GM12878 (cell line): ENCODE measurements at regions not wholly inside any gene's neighbourhood (a gene's known extent, or its start where the extent isn't known, plus 50 kb on each side); places are given as distances from the start of the nearest gene placed in this dataset.

Experiments
- ATAC-seq: fragments of 200-7000 bp; cut with Tn5 transposase; 3 replicates; pipeline ENCODE4 v1.9.1; 2020; ENCODE audit warnings: mild to moderate bottlenecking, moderate library complexity
- BruUV-seq: library from RNA; stranded (reverse); fragments of 400-500 nt; replicated peaks from 2 replicates; lab custom pipeline; 2021; lab: Mats Ljungman, UMichigan
- CTCF ChIA-PET: fragments of 300-600 bp; sonication (Branson Sonifier 250); formaldehyde crosslinking; extraction: SDS; loops from one replicate; lab custom pipeline; 2021; ENCODE audit warnings: inconsistent platforms; lab: Yijun Ruan, JAX
- POLR2A ChIA-PET: fragments of 350-600 bp; formaldehyde crosslinking; extraction: SDS; loops from one replicate; lab custom pipeline; 2021; ENCODE audit warnings: inconsistent platforms; lab: Charles Lee
- RAD21 ChIA-PET: fragments of 300-600 bp; sonication (Branson Sonifier 250); formaldehyde crosslinking; loops from one replicate; lab custom pipeline; 2023; ENCODE audit warnings: antibody characterized with exemption; ENCODE audit not compliant: unreplicated experiment; lab: Charles Lee
- SMC1A ChIA-PET: fragments of 300-600 bp; sonication (Branson Sonifier 250); formaldehyde crosslinking; loops from one replicate; lab custom pipeline; 2023; ENCODE audit not compliant: unreplicated experiment, uncharacterized antibody; lab: Charles Lee
- DNase-seq: peaks from one replicate; pipeline ENCODE4 v3.0.0-alpha.2; 2011; ENCODE audit warnings: low read depth, low spot score
- FAIRE-seq: peaks from 3 replicates; lab custom pipeline; 2011; peaks lifted over from hg19 to GRCh38; lab: Jason Lieb, UNC
- H2AFZ ChIP-seq: 2 replicates; pipeline ENCODE4 v1.6.0; 2011; ENCODE audit warnings: low read depth, low read length, control low read depth; ENCODE audit not compliant: control insufficient read depth
- H3K27ac ChIP-seq: 2 replicates; pipeline ENCODE4 v1.5.1; 2011; ENCODE audit warnings: control low read depth; ENCODE audit not compliant: control insufficient read depth, insufficient read depth
- H3K27me3 ChIP-seq, 2 experiments: replicated peaks in 1 of 2; 2 replicates each; pipeline versions ENCODE4 v1.6.0 to v1.6.1; 2011; ENCODE audit warnings: low read length in 1 of 2; ENCODE audit not compliant: control insufficient read depth in 2 of 2, insufficient read depth in 2 of 2
- H3K36me3 ChIP-seq, 2 experiments: 2 replicates each; pipeline ENCODE4 v1.5.1; 2011; ENCODE audit warnings: low read length in 1 of 2; ENCODE audit not compliant: control insufficient read depth in 2 of 2, insufficient read depth in 2 of 2
- H3K4me1 ChIP-seq: 2 replicates; pipeline ENCODE4 v1.6.1; 2011; ENCODE audit warnings: mild to moderate bottlenecking, low read length, moderate library complexity, mixed read lengths; ENCODE audit not compliant: control insufficient read depth, insufficient read depth
- H3K4me2 ChIP-seq: 2 replicates; pipeline ENCODE4 v1.6.0; 2011; ENCODE audit warnings: control low read depth; ENCODE audit not compliant: control insufficient read depth, insufficient read depth
- H3K4me3 ChIP-seq: fragments of 200-600 bp; sonication (generic); 2 replicates; pipeline ENCODE4 v1.5.1; 2016
- H3K79me2 ChIP-seq: 2 replicates; pipeline ENCODE4 v1.6.0; 2011; ENCODE audit warnings: low read length; ENCODE audit not compliant: control insufficient read depth, insufficient read depth
- H3K9ac ChIP-seq: 2 replicates; pipeline ENCODE4 v1.8.0; 2011; ENCODE audit warnings: low read length, control low read depth, mixed read lengths; ENCODE audit not compliant: control insufficient read depth, insufficient read depth
- H3K9me3 ChIP-seq: replicated peaks from 3 replicates; pipeline ENCODE4 v1.5.1; 2011; ENCODE audit warnings: mild to moderate bottlenecking, low read length; ENCODE audit not compliant: control insufficient read depth, insufficient read depth
- H4K20me1 ChIP-seq: 2 replicates; pipeline ENCODE4 v1.6.0; 2011; ENCODE audit not compliant: control insufficient read depth, insufficient read depth
- ASH2L ChIP-seq: fragments of 300-600, 200-600 bp; sonication (generic); IDR thresholded peaks from 2 replicates; pipeline ENCODE4 v1.6.1; 2017; ENCODE audit warnings: low read depth, mild to moderate bottlenecking, borderline replicate concordance
- CHD1 ChIP-seq: IDR thresholded peaks from 2 replicates; pipeline ENCODE4 v1.6.1; 2012; ENCODE audit warnings: low read depth, low read length, improper control_type of control experiment
- MAX ChIP-seq: IDR thresholded peaks from 2 replicates; pipeline ENCODE4 v1.6.1; 2012; ENCODE audit warnings: low read depth, low read length, improper control_type of control experiment
- MEF2B ChIP-seq: fragments of 450-650 bp; IDR thresholded peaks from 2 replicates; pipeline ENCODE4 v1.6.1; 2018; ENCODE audit warnings: mild to moderate bottlenecking, moderate library complexity; ENCODE audit not compliant: partially characterized antibody, poor library complexity, severe bottlenecking
- MYB ChIP-seq: fragments of 150-350 bp; IDR thresholded peaks from 2 replicates; pipeline ENCODE4 v1.6.1; 2014; ENCODE audit warnings: mild to moderate bottlenecking, low read depth, low read length, borderline replicate concordance
- NR2C2 ChIP-seq: IDR thresholded peaks from 2 replicates; pipeline ENCODE4 v1.6.1; 2011; ENCODE audit warnings: borderline replicate concordance, low read depth; ENCODE audit not compliant: control insufficient read depth, insufficient read length
- NR2F1 ChIP-seq: fragments of 450-650 bp; conservative IDR thresholded peaks from 2 replicates; pipeline ENCODE4 v1.6.1; 2017; ENCODE audit warnings: mild to moderate bottlenecking
- RELB ChIP-seq: fragments of 450-650 bp; IDR thresholded peaks from 2 replicates; pipeline ENCODE4 v1.6.1; 2017; ENCODE audit warnings: low read depth, mild to moderate bottlenecking, moderate library complexity
- SIX5 ChIP-seq: IDR thresholded peaks from 2 replicates; pipeline ENCODE4 v1.6.1; 2011; ENCODE audit warnings: mild to moderate bottlenecking, low read depth, low read length, moderate library complexity; ENCODE audit not compliant: severe bottlenecking
- ZBTB11 ChIP-seq: fragments of 450-650 bp; formaldehyde crosslinking; IDR thresholded peaks from 2 replicates; pipeline ENCODE4 v1.5.0; 2022; ENCODE audit warnings: mild to moderate bottlenecking, missing genetic modification characterization
- ZNF24 ChIP-seq: fragments of 450-650 bp; IDR thresholded peaks from 2 replicates; pipeline ENCODE4 v1.6.1; 2017; ENCODE audit warnings: antibody characterized with exemption, mild to moderate bottlenecking
- WGBS: methylation state at CpG from one replicate; pipeline ENCODE4 v1.1.6; 2016; ENCODE audit warnings: low lambda C conversion rate; ENCODE audit not compliant: insufficient replicate concordance, insufficient coverage; ENCODE audit errors: missing lambda C conversion rate; 5-methylcytosine and 5-hydroxymethylcytosine counted together
- in situ Hi-C: fragments of 300-500 bp; cut with MboI; formaldehyde crosslinking; loops from 9 replicates; pipeline ENCODE4 v1.14.3; 2018; ENCODE audit warnings: mixed read lengths
- intact Hi-C: fragments of 100-400 bp; cut with micrococcal nuclease; formaldehyde crosslinking; loops from one replicate; pipeline ENCODE4 v1.14.2; 2022; ENCODE audit not compliant: unreplicated experiment
- TF ChIP-seq, protein P1 (sequence below): fragments of 450-650 bp; IDR thresholded peaks from 2 replicates; pipeline ENCODE4 v1.6.1; 2017; ENCODE audit warnings: mild to moderate bottlenecking, moderate library complexity
- TF ChIP-seq, protein P2 (sequence below): fragments of 450-650 bp; IDR thresholded peaks from 2 replicates; pipeline ENCODE4 v1.6.1; 2014; ENCODE audit warnings: mild to moderate bottlenecking

- Histone ChIP-seq H3K9me3 (no peaks in the 10 kb centered on the region), H3K4me2 (no peak overlapping the region), H4K20me1 (no peaks in the 10 kb centered on the region), H3K27me3 (no peaks in the 10 kb centered on the region), H3K36me3 (no peaks in the 10 kb centered on the region), H3K4me1 (no peaks in the 10 kb centered on the region), H3K79me2 (no peaks in the 10 kb centered on the region), H2AFZ (no peak overlapping the region), H3K9ac (no peak overlapping the region), H3K27ac (no peak overlapping the region), H3K4me3 (no peak overlapping the region)
- ChIA-PET RAD21 (no interaction called here), POLR2A (no interaction called here), CTCF (no interaction called here), SMC1A (no interaction called here)
- intact Hi-C loops: no loop called here
- TF ChIP-seq MEF2B (no peak), RELB (no peak), NR2F1 (no peak), ZBTB11 (CRISPR knock-in tag) (no peak), MYB (no peak), ASH2L (no peak), MAX (no peak), SIX5 (no peak), ZNF24 (no peak), CHD1 (no peak), NR2C2 (no peak)
- TF ChIP-seq, protein P1, sequence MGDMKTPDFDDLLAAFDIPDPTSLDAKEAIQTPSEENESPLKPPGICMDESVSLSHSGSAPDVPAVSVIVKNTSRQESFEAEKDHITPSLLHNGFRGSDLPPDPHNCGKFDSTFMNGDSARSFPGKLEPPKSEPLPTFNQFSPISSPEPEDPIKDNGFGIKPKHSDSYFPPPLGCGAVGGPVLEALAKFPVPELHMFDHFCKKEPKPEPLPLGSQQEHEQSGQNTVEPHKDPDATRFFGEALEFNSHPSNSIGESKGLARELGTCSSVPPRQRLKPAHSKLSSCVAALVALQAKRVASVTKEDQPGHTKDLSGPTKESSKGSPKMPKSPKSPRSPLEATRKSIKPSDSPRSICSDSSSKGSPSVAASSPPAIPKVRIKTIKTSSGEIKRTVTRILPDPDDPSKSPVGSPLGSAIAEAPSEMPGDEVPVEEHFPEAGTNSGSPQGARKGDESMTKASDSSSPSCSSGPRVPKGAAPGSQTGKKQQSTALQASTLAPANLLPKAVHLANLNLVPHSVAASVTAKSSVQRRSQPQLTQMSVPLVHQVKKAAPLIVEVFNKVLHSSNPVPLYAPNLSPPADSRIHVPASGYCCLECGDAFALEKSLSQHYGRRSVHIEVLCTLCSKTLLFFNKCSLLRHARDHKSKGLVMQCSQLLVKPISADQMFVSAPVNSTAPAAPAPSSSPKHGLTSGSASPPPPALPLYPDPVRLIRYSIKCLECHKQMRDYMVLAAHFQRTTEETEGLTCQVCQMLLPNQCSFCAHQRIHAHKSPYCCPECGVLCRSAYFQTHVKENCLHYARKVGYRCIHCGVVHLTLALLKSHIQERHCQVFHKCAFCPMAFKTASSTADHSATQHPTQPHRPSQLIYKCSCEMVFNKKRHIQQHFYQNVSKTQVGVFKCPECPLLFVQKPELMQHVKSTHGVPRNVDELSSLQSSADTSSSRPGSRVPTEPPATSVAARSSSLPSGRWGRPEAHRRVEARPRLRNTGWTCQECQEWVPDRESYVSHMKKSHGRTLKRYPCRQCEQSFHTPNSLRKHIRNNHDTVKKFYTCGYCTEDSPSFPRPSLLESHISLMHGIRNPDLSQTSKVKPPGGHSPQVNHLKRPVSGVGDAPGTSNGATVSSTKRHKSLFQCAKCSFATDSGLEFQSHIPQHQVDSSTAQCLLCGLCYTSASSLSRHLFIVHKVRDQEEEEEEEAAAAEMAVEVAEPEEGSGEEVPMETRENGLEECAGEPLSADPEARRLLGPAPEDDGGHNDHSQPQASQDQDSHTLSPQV: no peak
- TF ChIP-seq, protein P2, sequence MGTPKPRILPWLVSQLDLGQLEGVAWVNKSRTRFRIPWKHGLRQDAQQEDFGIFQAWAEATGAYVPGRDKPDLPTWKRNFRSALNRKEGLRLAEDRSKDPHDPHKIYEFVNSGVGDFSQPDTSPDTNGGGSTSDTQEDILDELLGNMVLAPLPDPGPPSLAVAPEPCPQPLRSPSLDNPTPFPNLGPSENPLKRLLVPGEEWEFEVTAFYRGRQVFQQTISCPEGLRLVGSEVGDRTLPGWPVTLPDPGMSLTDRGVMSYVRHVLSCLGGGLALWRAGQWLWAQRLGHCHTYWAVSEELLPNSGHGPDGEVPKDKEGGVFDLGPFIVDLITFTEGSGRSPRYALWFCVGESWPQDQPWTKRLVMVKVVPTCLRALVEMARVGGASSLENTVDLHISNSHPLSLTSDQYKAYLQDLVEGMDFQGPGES: no peak
- no peak for DNase-seq
- in situ Hi-C loops: no loop called here
- WGBS: 17% methylated on average over 3 of the region's 3 CpGs
- no peak for FAIRE-seq
- ATAC-seq: no peak
- BruUV-seq: no TSS peak
Observed at GRCh38 chr3:96266395-96267190, 547.8 kb upstream of the EPHA6 start.
